Coronary artery (tissue), 2 donors: ENCODE measurements at regions not wholly inside any gene's neighbourhood (a gene's known extent, or its start where the extent isn't known, plus 50 kb on each side); places are given as distances from the start of the nearest gene placed in this dataset.

Source experiments
- DNase-seq: peaks from one replicate; pipeline ENCODE4 v3.0.0-alpha.2; 2017; ENCODE audit warnings: low spot score
- H3K27ac ChIP-seq, 2 donors: fragments of 200-600 bp; sonication (generic); one replicate each; pipeline ENCODE4 v1.5.1; 2016 to 2019
- H3K4me3 ChIP-seq: fragments of 200-600 bp; sonication (generic); 2 replicates; pipeline ENCODE4 v1.5.1; 2016; ENCODE audit warnings: mild to moderate bottlenecking, moderate library complexity
- CTCF ChIP-seq: fragments of 200-600 bp; sonication (generic); IDR thresholded peaks from one replicate; pipeline ENCODE4 v1.5.1; 2019; ENCODE audit warnings: antibody characterized with exemption

GRCh38 chr14:26808407-26808806, 210.6 kb upstream of the NOVA1 start:
- Histone ChIP-seq H3K4me3 (no peak overlapping the region), H3K27ac (no peak overlapping the region)
- no peak for TF ChIP-seq CTCF
- no peak for DNase-seq

GRCh38 chr14:26810631-26811030, 212.8 kb upstream of the NOVA1 start:
- DNase-seq = no peak
- H3K27ac ChIP-seq = no peak overlapping the region
- no peak for TF ChIP-seq CTCF
- no peak overlapping the region for H3K4me3 ChIP-seq

GRCh38 chr14:26811756-26812305, 214.0 kb upstream of the NOVA1 start:
- H3K4me3 ChIP-seq = no peak overlapping the region
- no peak for TF ChIP-seq CTCF
- H3K27ac ChIP-seq = no peak overlapping the region
- DNase-seq = no peak

GRCh38 chr14:26820138-26820537, 222.3 kb upstream of the NOVA1 start:
- Histone ChIP-seq H3K27ac (no peak overlapping the region), H3K4me3 (no peak overlapping the region)
- no peak for DNase-seq
- TF ChIP-seq CTCF = no peak

- no peak for TF ChIP-seq CTCF
- Histone ChIP-seq H3K4me3 (no peak overlapping the region), H3K27ac (no peak overlapping the region)
- no peak for DNase-seq
These were observed 222.7 kb upstream of the NOVA1 start for GRCh38 chr14:26820572-26820971.

- DNase-seq = no peak
- Histone ChIP-seq H3K27ac (no peak overlapping the region), H3K4me3 (no peak overlapping the region)
- TF ChIP-seq CTCF = no peak
These were observed 230.9 kb upstream of the NOVA1 start for GRCh38 chr14:26828741-26829140.

GRCh38 chr14:26833621-26834176, 235.9 kb upstream of the NOVA1 start:
- H3K27ac ChIP-seq = no peak overlapping the region
- TF ChIP-seq CTCF = no peak
- no peak for DNase-seq
- no peak overlapping the region for H3K4me3 ChIP-seq
